ENCODE measurements at regions not wholly inside any gene's neighbourhood (a gene's known extent, or its start where the extent isn't known, plus 50 kb on each side); places are given as distances from the start of the nearest gene placed in this dataset.

GRCh38 chr2:228699888-228700287 lies 518.4 kb upstream of the SPHKAP start:
- H3K27ac ChIP-seq (ENCODE audit: low read length) = peak overlapping the region; percentile 30
- POLR2A ChIA-PET (ENCODE audit: unreplicated experiment) = no interaction called here
- H3K79me2 ChIP-seq (ENCODE audit: low read length) = no peaks in the 10 kb centered on the region
- H3K4me1 ChIP-seq (ENCODE audit: insufficient read depth, low read length) = peaks cover 19% of the 10 kb centered on the region
- H3K9me3 ChIP-seq (ENCODE audit: low read length) = no peaks in the 10 kb centered on the region
- H2AFZ ChIP-seq (ENCODE audit: low read length) = peak overlapping the region; percentile 80; the same call in 1 of the 2 replicates
- peak overlapping the region; percentile 51; the same call in 1 of the 2 replicates for H3K4me3 ChIP-seq (ENCODE audit: low read length)
- H4K20me1 ChIP-seq (ENCODE audit: low read length) = no peaks in the 10 kb centered on the region
- TF ChIP-seq EZH2phosphoT487 (IDR thresholded peaks at IDR 0.05; ENCODE audit: borderline replicate concordance, low read length) (no peak), EZH2 (IDR thresholded peaks at IDR 0.05; ENCODE audit: low read length, unreplicated experiment) (no peak), CTCF (conservative IDR thresholded peaks at IDR 0.05; ENCODE audit: low read depth, low read length) (no peak)
- peak; percentile 9 for DNase-seq
- CTCF ChIA-PET = no interaction called here
- ATAC-seq = no peak
- no peaks in the 10 kb centered on the region for H3K9me2 ChIP-seq (replicated peaks; ENCODE audit: low read length)
- H3F3A ChIP-seq (ENCODE audit: low read length, unreplicated experiment) = no peaks in the 10 kb centered on the region
- intact Hi-C loops (cut with micrococcal nuclease) = loop anchor here (1.0 to 5.0 kb wide), 3 partner anchors 10 to 572 kb away; partner anchors contain the start of gene PID1
- H3K36me3 ChIP-seq (ENCODE audit: low read depth, low read length) = no peaks in the 10 kb centered on the region
- H3K9ac ChIP-seq (ENCODE audit: low read length) = peak overlapping the region; percentile 32; the same call in 1 of the 2 replicates
- no TSS peak for BruUV-seq (replicated peaks)
- peak overlapping the region; percentile 67 for H3K4me2 ChIP-seq (ENCODE audit: low read length)
- H3K27me3 ChIP-seq (ENCODE audit: low read length) = no peaks in the 10 kb centered on the region

GRCh38 chr2:228699400-228699799 lies 517.9 kb upstream of the SPHKAP start:
- Histone ChIP-seq H4K20me1 (ENCODE audit: low read length) (no peaks in the 10 kb centered on the region), H3K36me3 (ENCODE audit: low read depth, low read length) (no peaks in the 10 kb centered on the region), H3K27me3 (ENCODE audit: low read length) (no peaks in the 10 kb centered on the region), H3K27ac (ENCODE audit: low read length) (no peak overlapping the region), H3K4me2 (ENCODE audit: low read length) (no peak overlapping the region), H3K79me2 (ENCODE audit: low read length) (no peaks in the 10 kb centered on the region), H3K9me3 (ENCODE audit: low read length) (no peaks in the 10 kb centered on the region), H3K9ac (ENCODE audit: low read length) (no peak overlapping the region), H2AFZ (ENCODE audit: low read length) (no peak overlapping the region), H3K4me1 (ENCODE audit: insufficient read depth, low read length) (peaks cover 19% of the 10 kb centered on the region), H3K4me3 (ENCODE audit: low read length) (no peak overlapping the region), H3F3A (ENCODE audit: low read length, unreplicated experiment) (no peaks in the 10 kb centered on the region), H3K9me2 (replicated peaks; ENCODE audit: low read length) (no peaks in the 10 kb centered on the region)
- CTCF ChIA-PET = interaction anchor here (0.9 kb wide), 1 partner anchor 887 kb away, joined by 5 read pairs; no protein-coding TSS in a partner anchor
- intact Hi-C loops (cut with micrococcal nuclease) = loop anchor here (5.0 kb wide), 1 partner anchor 433 kb away; no protein-coding TSS in a partner anchor
- TF ChIP-seq EZH2phosphoT487 (IDR thresholded peaks at IDR 0.05; ENCODE audit: borderline replicate concordance, low read length) (no peak), CTCF (conservative IDR thresholded peaks at IDR 0.05; ENCODE audit: low read depth, low read length) (peak; percentile 47; the same call in 1 of the 2 replicates), EZH2 (IDR thresholded peaks at IDR 0.05; ENCODE audit: low read length, unreplicated experiment) (no peak)
- ATAC-seq = peak; percentile 45; the same call in 1 of the 2 replicates
- DNase-seq = peak; percentile 5
- POLR2A ChIA-PET (ENCODE audit: unreplicated experiment) = no interaction called here
- no TSS peak for BruUV-seq (replicated peaks)

GRCh38 chr2:228698963-228699362 lies 517.5 kb upstream of the SPHKAP start:
- no peaks in the 10 kb centered on the region for H3F3A ChIP-seq (ENCODE audit: low read length, unreplicated experiment)
- H2AFZ ChIP-seq (ENCODE audit: low read length) = no peak overlapping the region
- H3K9ac ChIP-seq (ENCODE audit: low read length) = no peak overlapping the region
- ChIA-PET POLR2A (ENCODE audit: unreplicated experiment) (no interaction called here), CTCF (interaction anchor here (0.9 kb wide), 1 partner anchor 888 kb away, joined by 5 read pairs; no protein-coding TSS in a partner anchor)
- no peak overlapping the region for H3K4me2 ChIP-seq (ENCODE audit: low read length)
- intact Hi-C loops (cut with micrococcal nuclease) = loop anchor here (5.0 kb wide), 1 partner anchor 433 kb away; no protein-coding TSS in a partner anchor
- TF ChIP-seq EZH2phosphoT487 (IDR thresholded peaks at IDR 0.05; ENCODE audit: borderline replicate concordance, low read length) (no peak), CTCF (conservative IDR thresholded peaks at IDR 0.05; ENCODE audit: low read depth, low read length) (no peak), EZH2 (IDR thresholded peaks at IDR 0.05; ENCODE audit: low read length, unreplicated experiment) (no peak)
- no peak overlapping the region for H3K27ac ChIP-seq (ENCODE audit: low read length)
- H3K4me1 ChIP-seq (ENCODE audit: insufficient read depth, low read length) = peaks cover 19% of the 10 kb centered on the region
- no TSS peak for BruUV-seq (replicated peaks)
- H3K4me3 ChIP-seq (ENCODE audit: low read length) = no peak overlapping the region
- no peaks in the 10 kb centered on the region for H3K79me2 ChIP-seq (ENCODE audit: low read length)
- H3K36me3 ChIP-seq (ENCODE audit: low read depth, low read length) = no peaks in the 10 kb centered on the region
- no peaks in the 10 kb centered on the region for H3K9me2 ChIP-seq (replicated peaks; ENCODE audit: low read length)
- ATAC-seq = no peak
- peak; percentile 17 for DNase-seq
- no peaks in the 10 kb centered on the region for H4K20me1 ChIP-seq (ENCODE audit: low read length)
- H3K27me3 ChIP-seq (ENCODE audit: low read length) = no peaks in the 10 kb centered on the region
- H3K9me3 ChIP-seq (ENCODE audit: low read length) = no peaks in the 10 kb centered on the region
